Midbrain (tissue), 1 donor: ENCODE measurements at regions not wholly inside any gene's neighbourhood (a gene's known extent, or its start where the extent isn't known, plus 50 kb on each side); places are given as distances from the start of the nearest gene placed in this dataset.
"Not testable (repeated sequence)": the region's sequence is repeated elsewhere in the genome, so short reads cannot be mapped to it uniquely, and the experiment has no call there.

Experiments
- DNase-seq: peaks from one replicate; lab custom pipeline; 2025; lab: John Stamatoyannopoulos, UW

- DNase-seq, result no peak
Observed at GRCh38 chr6:137399881-137400443, 94.2 kb downstream of the OLIG3 start.

GRCh38 chr6:137395316-137395715, 98.9 kb downstream of the OLIG3 start:
- no peak for DNase-seq

- no peak for DNase-seq
Observed at GRCh38 chr6:137391061-137391814, 103.0 kb downstream of the OLIG3 start.

DNA sequence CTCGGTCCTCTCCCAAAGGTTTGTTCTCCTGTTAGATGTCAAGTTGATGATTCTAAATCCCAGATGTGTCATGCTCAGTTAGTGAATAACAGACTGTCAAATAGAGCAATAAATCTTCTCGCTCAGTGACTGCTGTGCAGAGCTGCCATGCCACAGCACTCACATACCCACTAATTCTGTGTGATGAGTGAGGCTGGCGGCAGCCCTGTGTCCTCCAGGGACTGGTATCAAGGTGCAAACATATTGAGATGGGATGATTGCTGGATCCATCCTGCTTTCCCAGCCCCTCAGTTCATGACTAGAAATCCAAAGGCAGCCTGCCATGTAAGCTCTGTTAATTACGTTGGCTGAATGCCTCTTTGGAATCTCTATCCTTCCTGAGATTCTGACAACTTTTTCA, 103.9 kb downstream of the OLIG3 start:
- DNase-seq, result no peak

- DNase-seq, result peak; percentile 13
Observed at GRCh38 chr6:137389150-137389704, 105.0 kb downstream of the OLIG3 start.

DNA sequence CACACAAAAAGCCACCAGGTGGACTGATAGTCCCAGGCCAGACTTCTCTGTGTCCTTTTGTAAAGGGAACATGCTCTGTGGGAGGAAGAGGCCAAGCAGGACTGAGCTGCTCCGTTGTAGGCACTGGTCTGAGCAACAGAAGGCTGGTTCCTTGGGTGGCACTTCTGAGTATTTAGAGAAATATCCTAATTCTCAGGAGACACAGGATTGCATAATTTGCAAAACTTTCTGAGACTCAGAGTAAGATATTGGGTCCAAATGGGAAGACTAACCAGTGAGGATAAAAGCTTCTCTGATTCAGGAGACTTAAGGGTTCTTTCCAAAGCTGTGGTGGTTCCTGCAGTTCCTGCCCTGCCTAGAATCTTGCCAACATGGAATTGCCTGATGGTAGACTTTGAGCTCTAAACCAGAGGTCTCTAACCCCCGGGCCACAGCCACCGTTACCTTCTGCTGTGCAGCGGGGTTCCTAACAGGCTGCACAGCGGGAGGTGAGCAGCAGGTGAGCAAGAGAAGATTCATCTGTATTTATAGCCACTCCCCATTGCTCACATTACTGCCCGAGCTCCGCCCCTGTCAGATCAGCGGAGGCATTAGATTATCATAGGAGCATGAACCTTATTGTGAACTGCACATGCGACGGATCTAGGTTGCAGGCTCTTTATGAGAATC, 107.0 kb downstream of the OLIG3 start:
- DNase-seq, result no peak

- DNase-seq, result not testable (repeated sequence)
Observed at GRCh38 chr6:137383287-137383686, 110.9 kb downstream of the OLIG3 start.

DNA sequence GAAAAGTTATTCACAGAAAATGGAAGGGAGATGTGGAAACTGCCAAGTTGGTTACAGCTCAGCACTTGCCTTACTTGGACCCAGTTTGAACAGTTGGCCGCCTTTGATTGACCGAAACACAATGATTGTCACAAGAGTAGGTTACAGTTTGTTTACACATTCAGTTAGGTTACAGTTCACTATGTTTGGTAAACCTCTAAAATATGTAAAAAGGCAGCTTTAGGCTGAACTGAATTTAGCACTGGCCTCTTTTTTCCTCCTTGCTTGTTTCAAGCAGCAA, 116.2 kb downstream of the OLIG3 start:
- no peak for DNase-seq

- no peak for DNase-seq
Observed at GRCh38 chr6:137373296-137373695, 120.9 kb downstream of the OLIG3 start.

GRCh38 chr6:137372532-137372931, 121.7 kb downstream of the OLIG3 start:
- no peak for DNase-seq

- no peak for DNase-seq
Observed at GRCh38 chr6:137371634-137372016, 122.6 kb downstream of the OLIG3 start.

GRCh38 chr6:137370871-137371633, 123.1 kb downstream of the OLIG3 start:
- DNase-seq, result no peak

- DNase-seq, result no peak
Observed at GRCh38 chr6:137369136-137369535, 125.1 kb downstream of the OLIG3 start.

GRCh38 chr6:137365707-137366437, 128.3 kb downstream of the OLIG3 start:
- no peak for DNase-seq

DNA sequence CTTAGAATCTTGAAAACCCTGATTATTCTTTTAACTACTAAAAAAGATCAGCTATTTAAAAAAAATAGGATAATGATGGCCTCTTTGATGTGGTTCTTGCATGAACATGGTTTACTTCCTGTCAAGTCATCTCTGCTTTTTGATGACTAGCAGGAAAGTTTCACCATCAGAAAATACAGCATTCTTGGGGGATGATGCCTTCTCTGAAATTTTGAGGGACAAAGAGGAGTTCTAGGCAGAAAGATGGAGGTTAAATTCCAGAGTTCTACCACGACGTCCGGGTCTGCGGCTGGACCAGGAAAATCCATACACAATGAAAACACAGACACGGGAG, 130.4 kb downstream of the OLIG3 start:
- no peak for DNase-seq

DNA sequence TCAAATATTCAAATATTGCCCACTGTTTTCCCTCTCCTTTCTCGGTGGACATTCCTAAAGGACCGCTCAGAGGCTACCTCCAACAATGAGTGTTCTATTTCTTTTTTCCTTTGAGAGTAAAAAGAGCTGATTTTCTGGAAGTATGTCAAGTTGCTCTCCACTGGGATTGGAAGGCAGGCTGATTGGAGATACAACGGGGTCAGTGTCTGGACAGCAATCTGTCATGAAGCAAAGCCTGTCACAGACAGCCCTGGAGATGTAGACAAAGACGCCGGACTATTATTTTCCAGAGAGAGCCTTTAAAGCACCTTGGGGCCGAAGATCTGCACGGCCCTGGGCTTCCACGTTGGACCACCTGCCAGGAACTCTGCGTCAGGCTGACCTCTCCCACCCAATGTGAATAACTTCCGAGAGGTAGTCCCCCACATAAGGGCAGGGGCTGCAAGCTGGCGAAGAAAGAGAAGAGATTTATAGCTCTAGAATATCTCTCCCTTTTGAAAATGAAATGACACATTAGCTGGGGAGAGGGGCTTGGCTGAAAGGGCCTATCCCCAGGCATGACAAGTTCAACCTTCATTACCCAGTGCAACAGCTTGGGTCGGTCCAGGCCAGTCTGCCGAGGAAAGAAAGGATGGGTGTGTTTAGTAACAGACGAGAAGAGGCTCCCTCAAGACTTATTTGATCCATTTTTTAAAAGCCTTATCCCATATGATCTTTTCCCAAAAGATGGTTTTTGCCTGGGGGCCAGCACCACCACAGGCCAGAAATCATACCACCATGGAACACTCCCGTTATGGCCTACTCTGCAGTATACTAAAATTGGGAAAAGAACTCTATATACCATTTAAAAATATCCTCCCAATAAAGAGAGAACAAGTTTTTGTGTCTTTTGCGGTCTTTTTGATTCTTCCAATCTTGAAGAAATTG, 131.1 kb downstream of the OLIG3 start:
- peak; percentile 52 for DNase-seq

DNA sequence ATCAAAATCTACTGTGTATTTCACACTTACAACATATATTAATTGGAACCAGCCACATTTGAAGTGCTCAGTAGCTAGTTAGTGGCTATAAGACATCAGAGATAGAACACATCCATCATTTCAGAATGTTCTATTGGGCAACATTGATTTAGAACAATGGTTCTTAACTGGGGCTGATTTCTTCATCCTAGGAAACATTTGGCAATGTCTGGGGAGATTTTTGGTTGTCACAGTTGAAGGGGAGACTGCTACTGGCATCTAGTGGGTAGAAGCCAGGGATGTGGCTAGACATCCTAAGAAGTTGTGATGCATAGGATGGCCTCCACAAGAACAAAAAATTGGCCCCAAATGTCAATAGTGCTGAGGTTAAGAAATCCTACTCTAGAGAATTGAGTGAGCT, 132.5 kb downstream of the OLIG3 start:
- DNase-seq, result no peak

GRCh38 chr6:137358273-137358672, 135.9 kb downstream of the OLIG3 start:
- DNase-seq, result no peak

DNA sequence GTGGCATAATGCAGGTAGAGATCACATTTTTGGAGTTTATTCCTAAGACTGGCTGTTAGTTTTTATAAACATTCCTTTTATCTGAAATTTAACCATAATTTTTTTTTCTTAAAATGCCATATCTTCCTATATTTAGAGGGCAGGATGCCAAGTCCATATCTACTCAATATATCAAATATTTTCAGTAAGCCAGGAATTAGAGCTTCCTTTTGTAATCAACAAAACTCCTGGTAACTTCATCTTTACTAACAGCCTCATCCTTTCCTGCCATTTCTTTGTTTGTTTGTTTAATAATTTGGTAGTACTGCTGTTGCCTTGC, 136.3 kb downstream of the OLIG3 start:
- no peak for DNase-seq

DNA sequence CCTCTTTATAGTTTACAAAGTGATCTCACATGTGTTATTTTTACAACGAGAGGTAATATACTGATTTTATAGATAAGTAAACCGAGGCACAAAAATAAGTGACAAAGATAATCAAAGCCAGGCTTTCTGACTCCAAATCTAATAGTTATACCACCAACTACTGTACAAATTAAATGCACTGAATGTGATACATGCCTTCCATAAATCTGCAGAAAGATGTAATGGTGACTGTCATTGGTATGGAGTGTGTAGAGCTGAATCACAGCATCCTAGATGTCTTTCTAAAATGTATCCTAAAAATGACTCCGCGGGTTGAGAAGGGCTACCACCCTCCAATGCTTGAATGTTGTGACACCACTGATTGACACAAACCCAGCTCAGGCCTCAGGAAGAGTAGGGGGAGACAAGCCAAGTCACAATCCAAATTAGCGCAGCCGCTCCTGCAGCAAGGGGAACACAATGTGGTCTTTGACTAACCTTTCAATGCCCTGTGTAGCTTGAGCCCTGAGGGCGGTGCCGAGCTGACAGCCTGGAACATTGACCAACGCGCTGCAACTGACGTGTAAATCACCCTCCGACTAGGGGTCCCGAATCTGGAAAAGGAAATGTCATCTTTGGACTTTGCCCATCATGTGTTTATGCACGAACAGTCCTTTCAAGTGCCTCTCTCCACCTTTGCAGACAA, 136.8 kb downstream of the OLIG3 start:
- DNase-seq, result peak; percentile 32
